ENCODE measurements at regions not wholly inside any gene's neighbourhood (a gene's known extent, or its start where the extent isn't known, plus 50 kb on each side); places are given as distances from the start of the nearest gene placed in this dataset.

DNA sequence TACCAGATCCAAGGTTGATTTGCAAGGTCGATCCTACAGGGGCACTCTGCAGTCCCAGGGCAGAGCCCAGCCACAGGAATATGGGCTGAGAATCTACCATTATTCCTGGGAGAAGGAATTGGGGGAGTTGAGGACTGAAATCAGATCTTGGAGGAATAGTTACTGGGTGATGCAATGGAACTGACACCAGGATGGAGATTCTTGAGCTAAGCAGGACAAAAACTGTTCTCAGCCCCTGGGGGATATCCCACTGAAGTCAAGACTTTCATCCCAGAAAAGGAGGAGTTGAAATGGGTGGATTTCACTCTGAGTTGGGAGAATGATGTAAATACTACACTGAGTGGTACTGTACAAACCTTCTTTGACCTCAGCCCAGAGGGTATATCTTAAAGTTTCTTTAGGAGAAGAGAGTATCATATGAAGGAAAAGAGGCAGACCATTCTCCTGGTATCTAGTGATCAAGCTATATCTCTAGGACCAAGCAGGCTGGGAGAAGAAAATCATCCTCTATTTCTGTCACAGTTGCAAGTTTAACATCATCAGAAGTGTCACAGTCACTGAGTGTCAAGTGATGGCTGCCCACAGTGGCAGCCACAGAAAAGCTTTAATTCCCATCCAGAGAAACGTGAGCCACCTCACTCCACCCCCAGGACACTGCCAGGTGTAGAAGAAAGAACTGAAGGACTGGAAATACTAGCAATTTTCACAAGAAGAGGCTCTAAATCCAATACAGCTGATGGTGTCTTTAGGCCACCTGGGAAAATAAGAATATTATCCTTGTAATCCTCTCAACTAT is 181.9 kb downstream of the NUAK1 start:
- TF ChIP-seq TAF1 (IDR thresholded peaks at IDR 0.05; ENCODE audit: low read depth) (no peak), RAD21 (IDR thresholded peaks at IDR 0.05; ENCODE audit: low read depth) (no peak), TEAD4 (IDR thresholded peaks at IDR 0.05) (no peak), CEBPB (IDR thresholded peaks at IDR 0.05) (no peak), YY1 (IDR thresholded peaks at IDR 0.05; ENCODE audit: low read depth) (no peak), USF1 (IDR thresholded peaks at IDR 0.05) (no peak), MAX (IDR thresholded peaks at IDR 0.05) (no peak), EGR1 (IDR thresholded peaks at IDR 0.05) (no peak), ZBTB7A (IDR thresholded peaks at IDR 0.05; ENCODE audit: low read depth) (no peak), EP300 (IDR thresholded peaks at IDR 0.05; ENCODE audit: borderline replicate concordance) (no peak), TCF12 (IDR thresholded peaks at IDR 0.05; ENCODE audit: low read depth) (no peak), REST (IDR thresholded peaks at IDR 0.05; ENCODE audit: low read depth) (no peak), FOXM1 (IDR thresholded peaks at IDR 0.05; ENCODE audit: borderline replicate concordance, low read depth) (no peak)
